Uterus (tissue), 2 donors: ENCODE measurements at regions not wholly inside any gene's neighbourhood (a gene's known extent, or its start where the extent isn't known, plus 50 kb on each side); places are given as distances from the start of the nearest gene placed in this dataset.

Source experiments
- CTCF ChIP-seq, 4 experiments: fragments of 200-600 bp in 2 of 4; fragments of 450-650 bp in 2 of 4; sonication (generic) in 2 of 4; IDR thresholded peaks; one replicate each; pipeline ENCODE4 v1.5.1; 2016 to 2019; ENCODE audit warnings: antibody characterized with exemption in 4 of 4, mild to moderate bottlenecking in 2 of 4, moderate library complexity in 1 of 4
- POLR2A ChIP-seq, 2 donors: fragments of 450-650 bp; IDR thresholded peaks; one replicate each; pipeline ENCODE4 v1.6.1; 2016; ENCODE audit warnings: antibody characterized with exemption in 2 of 2, mild to moderate bottlenecking in 1 of 2, moderate library complexity in 1 of 2

GRCh38 chr2:129035992-129036391, 717.3 kb upstream of the HS6ST1 start:
- TF ChIP-seq CTCF (IDR thresholded peaks at IDR 0.05): no peak
- TF ChIP-seq POLR2A (IDR thresholded peaks at IDR 0.05): no peak
